ENCODE measurements at regions not wholly inside any gene's neighbourhood (a gene's known extent, or its start where the extent isn't known, plus 50 kb on each side); places are given as distances from the start of the nearest gene placed in this dataset.

GRCh38 chr4:108405586-108405985 is 214.8 kb upstream of the RPL34 start:
- TF ChIP-seq POLR2A (IDR thresholded peaks at IDR 0.05; ENCODE audit: low read length) (no peak), GATA1 (IDR thresholded peaks at IDR 0.05; ENCODE audit: low read depth, low read length) (no peak)
